GM12878 (cell line): ENCODE measurements at regions not wholly inside any gene's neighbourhood (a gene's known extent, or its start where the extent isn't known, plus 50 kb on each side); places are given as distances from the start of the nearest gene placed in this dataset.

ENCODE experiments used
- ATAC-seq: fragments of 200-7000 bp; cut with Tn5 transposase; 3 replicates; pipeline ENCODE4 v1.9.1; 2020; ENCODE audit warnings: mild to moderate bottlenecking, moderate library complexity
- BruUV-seq: library from RNA; stranded (reverse); fragments of 400-500 nt; replicated peaks from 2 replicates; lab custom pipeline; 2021; lab: Mats Ljungman, UMichigan
- CTCF ChIA-PET: fragments of 300-600 bp; sonication (Branson Sonifier 250); formaldehyde crosslinking; extraction: SDS; loops from one replicate; lab custom pipeline; 2021; ENCODE audit warnings: inconsistent platforms; lab: Yijun Ruan, JAX
- POLR2A ChIA-PET: fragments of 350-600 bp; formaldehyde crosslinking; extraction: SDS; loops from one replicate; lab custom pipeline; 2021; ENCODE audit warnings: inconsistent platforms; lab: Charles Lee
- RAD21 ChIA-PET: fragments of 300-600 bp; sonication (Branson Sonifier 250); formaldehyde crosslinking; loops from one replicate; lab custom pipeline; 2023; ENCODE audit warnings: antibody characterized with exemption; ENCODE audit not compliant: unreplicated experiment; lab: Charles Lee
- SMC1A ChIA-PET: fragments of 300-600 bp; sonication (Branson Sonifier 250); formaldehyde crosslinking; loops from one replicate; lab custom pipeline; 2023; ENCODE audit not compliant: unreplicated experiment, uncharacterized antibody; lab: Charles Lee
- DNase-seq: peaks from one replicate; pipeline ENCODE4 v3.0.0-alpha.2; 2011; ENCODE audit warnings: low read depth, low spot score
- FAIRE-seq: peaks from 3 replicates; lab custom pipeline; 2011; peaks lifted over from hg19 to GRCh38; lab: Jason Lieb, UNC
- H2AFZ ChIP-seq: 2 replicates; pipeline ENCODE4 v1.6.0; 2011; ENCODE audit warnings: low read depth, low read length, control low read depth; ENCODE audit not compliant: control insufficient read depth
- H3K27ac ChIP-seq: 2 replicates; pipeline ENCODE4 v1.5.1; 2011; ENCODE audit warnings: control low read depth; ENCODE audit not compliant: control insufficient read depth, insufficient read depth
- H3K27me3 ChIP-seq, 2 experiments: replicated peaks in 1 of 2; 2 replicates each; pipeline versions ENCODE4 v1.6.0 to v1.6.1; 2011; ENCODE audit warnings: low read length in 1 of 2; ENCODE audit not compliant: control insufficient read depth in 2 of 2, insufficient read depth in 2 of 2
- H3K36me3 ChIP-seq, 2 experiments: 2 replicates each; pipeline ENCODE4 v1.5.1; 2011; ENCODE audit warnings: low read length in 1 of 2; ENCODE audit not compliant: control insufficient read depth in 2 of 2, insufficient read depth in 2 of 2
- H3K4me1 ChIP-seq: 2 replicates; pipeline ENCODE4 v1.6.1; 2011; ENCODE audit warnings: mild to moderate bottlenecking, low read length, moderate library complexity, mixed read lengths; ENCODE audit not compliant: control insufficient read depth, insufficient read depth
- H3K4me2 ChIP-seq: 2 replicates; pipeline ENCODE4 v1.6.0; 2011; ENCODE audit warnings: control low read depth; ENCODE audit not compliant: control insufficient read depth, insufficient read depth
- H3K4me3 ChIP-seq: fragments of 200-600 bp; sonication (generic); 2 replicates; pipeline ENCODE4 v1.5.1; 2016
- H3K79me2 ChIP-seq: 2 replicates; pipeline ENCODE4 v1.6.0; 2011; ENCODE audit warnings: low read length; ENCODE audit not compliant: control insufficient read depth, insufficient read depth
- H3K9ac ChIP-seq: 2 replicates; pipeline ENCODE4 v1.8.0; 2011; ENCODE audit warnings: low read length, control low read depth, mixed read lengths; ENCODE audit not compliant: control insufficient read depth, insufficient read depth
- H3K9me3 ChIP-seq: replicated peaks from 3 replicates; pipeline ENCODE4 v1.5.1; 2011; ENCODE audit warnings: mild to moderate bottlenecking, low read length; ENCODE audit not compliant: control insufficient read depth, insufficient read depth
- H4K20me1 ChIP-seq: 2 replicates; pipeline ENCODE4 v1.6.0; 2011; ENCODE audit not compliant: control insufficient read depth, insufficient read depth
- CHD2 ChIP-seq: IDR thresholded peaks from 2 replicates; pipeline ENCODE4 v1.6.1; 2011; ENCODE audit warnings: low read depth, low read length, improper control_type of control experiment, borderline replicate concordance
- MXI1 ChIP-seq: fragments of 150-350 bp; IDR thresholded peaks from 2 replicates; pipeline ENCODE4 v1.6.1; 2011; ENCODE audit warnings: low read depth, mild to moderate bottlenecking, inconsistent platforms, low read length, improper control_type of control experiment
- NR2C2 ChIP-seq: IDR thresholded peaks from 2 replicates; pipeline ENCODE4 v1.6.1; 2011; ENCODE audit warnings: borderline replicate concordance, low read depth; ENCODE audit not compliant: control insufficient read depth, insufficient read length
- PAX5 ChIP-seq: IDR thresholded peaks from 2 replicates; pipeline ENCODE4 v1.6.1; 2011; ENCODE audit warnings: low read depth, low read length, borderline replicate concordance
- PML ChIP-seq: IDR thresholded peaks from 2 replicates; pipeline ENCODE4 v1.6.1; 2012; ENCODE audit warnings: low read length, inconsistent platforms
- POU2F2 ChIP-seq: IDR thresholded peaks from 3 replicates; pipeline ENCODE4 v1.6.1; 2011; ENCODE audit warnings: low read depth, mild to moderate bottlenecking, low read length, borderline replicate concordance
- STAT3 ChIP-seq: IDR thresholded peaks from 2 replicates; pipeline ENCODE4 v1.6.1; 2011; ENCODE audit warnings: low read depth, low read length, improper control_type of control experiment
- YBX1 ChIP-seq: fragments of 450-650 bp; IDR thresholded peaks from 2 replicates; pipeline ENCODE4 v1.6.1; 2016; ENCODE audit warnings: antibody characterized with exemption
- WGBS: methylation state at CpG from one replicate; pipeline ENCODE4 v1.1.6; 2016; ENCODE audit warnings: low lambda C conversion rate; ENCODE audit not compliant: insufficient replicate concordance, insufficient coverage; ENCODE audit errors: missing lambda C conversion rate; 5-methylcytosine and 5-hydroxymethylcytosine counted together
- in situ Hi-C: fragments of 300-500 bp; cut with MboI; formaldehyde crosslinking; loops from 9 replicates; pipeline ENCODE4 v1.14.3; 2018; ENCODE audit warnings: mixed read lengths
- intact Hi-C: fragments of 100-400 bp; cut with micrococcal nuclease; formaldehyde crosslinking; loops from one replicate; pipeline ENCODE4 v1.14.2; 2022; ENCODE audit not compliant: unreplicated experiment
- TF ChIP-seq, protein P1 (sequence below): fragments of 450-650 bp; IDR thresholded peaks from 2 replicates; pipeline ENCODE4 v1.6.1; 2017; ENCODE audit warnings: low read depth, mild to moderate bottlenecking, moderate library complexity
- TF ChIP-seq, protein P2 (sequence below): IDR thresholded peaks from 2 replicates; pipeline ENCODE4 v1.6.1; 2011; ENCODE audit warnings: mild to moderate bottlenecking, low read depth, low read length, moderate library complexity; ENCODE audit not compliant: insufficient replicate concordance

- TF ChIP-seq NR2C2, result no peak
- TF ChIP-seq CHD2, result no peak
- TF ChIP-seq PAX5, result no peak
- no peak for TF ChIP-seq MXI1
Observed at GRCh38 chr1:168871531-168871930, 142.5 kb upstream of the DPT start (continued).

GRCh38 chr1:168875831-168876230 is 146.8 kb upstream of the DPT start:
- DNase-seq, result no peak
- Histone ChIP-seq H3K79me2 (no peaks in the 10 kb centered on the region), H3K9me3 (no peaks in the 10 kb centered on the region; the same call in 2 of the 3 replicates), H3K36me3 (no peaks in the 10 kb centered on the region), H3K4me3 (no peak overlapping the region), H3K4me1 (no peaks in the 10 kb centered on the region), H2AFZ (no peak overlapping the region), H3K9ac (no peak overlapping the region), H3K27ac (no peak overlapping the region), H3K27me3 (no peaks in the 10 kb centered on the region), H4K20me1 (no peaks in the 10 kb centered on the region), H3K4me2 (no peak overlapping the region)
- RAD21 ChIA-PET, result no interaction called here
- FAIRE-seq, result no peak
- in situ Hi-C loops, result no loop called here
- 76% methylated on average over 1 of the region's 1 CpG for whole genome bisulfite sequencing
- SMC1A ChIA-PET, result interaction anchor here (1.0 to 1.3 kb wide), 4 partner anchors 19 to 105 kb away, joined by 3 to 4 read pairs (median 3); no protein-coding TSS in a partner anchor
- BruUV-seq, result no TSS peak
- intact Hi-C loops, result no loop called here
- CTCF ChIA-PET, result no interaction called here
- POLR2A ChIA-PET, result no interaction called here
- no peak for ATAC-seq
- no peak for TF ChIP-seq YBX1
- no peak for TF ChIP-seq POU2F2
- TF ChIP-seq STAT3, result no peak
- TF ChIP-seq, protein P1, sequence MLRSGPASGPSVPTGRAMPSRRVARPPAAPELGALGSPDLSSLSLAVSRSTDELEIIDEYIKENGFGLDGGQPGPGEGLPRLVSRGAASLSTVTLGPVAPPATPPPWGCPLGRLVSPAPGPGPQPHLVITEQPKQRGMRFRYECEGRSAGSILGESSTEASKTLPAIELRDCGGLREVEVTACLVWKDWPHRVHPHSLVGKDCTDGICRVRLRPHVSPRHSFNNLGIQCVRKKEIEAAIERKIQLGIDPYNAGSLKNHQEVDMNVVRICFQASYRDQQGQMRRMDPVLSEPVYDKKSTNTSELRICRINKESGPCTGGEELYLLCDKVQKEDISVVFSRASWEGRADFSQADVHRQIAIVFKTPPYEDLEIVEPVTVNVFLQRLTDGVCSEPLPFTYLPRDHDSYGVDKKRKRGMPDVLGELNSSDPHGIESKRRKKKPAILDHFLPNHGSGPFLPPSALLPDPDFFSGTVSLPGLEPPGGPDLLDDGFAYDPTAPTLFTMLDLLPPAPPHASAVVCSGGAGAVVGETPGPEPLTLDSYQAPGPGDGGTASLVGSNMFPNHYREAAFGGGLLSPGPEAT, result no peak
- TF ChIP-seq, protein P2, sequence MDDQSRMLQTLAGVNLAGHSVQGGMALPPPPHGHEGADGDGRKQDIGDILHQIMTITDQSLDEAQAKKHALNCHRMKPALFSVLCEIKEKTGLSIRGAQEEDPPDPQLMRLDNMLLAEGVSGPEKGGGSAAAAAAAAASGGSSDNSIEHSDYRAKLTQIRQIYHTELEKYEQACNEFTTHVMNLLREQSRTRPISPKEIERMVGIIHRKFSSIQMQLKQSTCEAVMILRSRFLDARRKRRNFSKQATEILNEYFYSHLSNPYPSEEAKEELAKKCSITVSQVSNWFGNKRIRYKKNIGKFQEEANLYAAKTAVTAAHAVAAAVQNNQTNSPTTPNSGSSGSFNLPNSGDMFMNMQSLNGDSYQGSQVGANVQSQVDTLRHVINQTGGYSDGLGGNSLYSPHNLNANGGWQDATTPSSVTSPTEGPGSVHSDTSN, result no peak
- TF ChIP-seq PML, result no peak
